AG04450 (cell line): ENCODE measurements at regions not wholly inside any gene's neighbourhood (a gene's known extent, or its start where the extent isn't known, plus 50 kb on each side); places are given as distances from the start of the nearest gene placed in this dataset.
A peak's percentile ranks its signal among the peaks of the same experiment; 100 is the strongest.

Experiments
- CTCF ChIA-PET: fragments of 300-600, 350-600 bp; formaldehyde crosslinking; extraction: SDS; loops from one replicate; lab custom pipeline; 2022; ENCODE audit warnings: antibody characterized with exemption, inconsistent platforms; lab: Charles Lee
- POLR2A ChIA-PET: fragments of 350-600 bp; formaldehyde crosslinking; extraction: SDS; loops from one replicate; lab custom pipeline; 2021; ENCODE audit warnings: antibody characterized with exemption, inconsistent platforms; lab: Yijun Ruan, JAX
- DNase-seq: peaks from one replicate; pipeline ENCODE4 v3.0.0-alpha.2; 2011; ENCODE audit warnings: low read depth, low spot score
- H3K27ac ChIP-seq: one replicate; pipeline ENCODE4 v1.5.1; 2012; ENCODE audit warnings: low read depth, low read length, control low read depth
- H3K27me3 ChIP-seq: one replicate; pipeline ENCODE4 v1.6.0; 2012; ENCODE audit warnings: low read length; ENCODE audit not compliant: control insufficient read depth, insufficient read depth
- H3K4me3 ChIP-seq: 2 replicates; pipeline ENCODE4 v1.5.1; 2011; ENCODE audit warnings: mild to moderate bottlenecking, low read depth, low read length, control low read depth
- H3K9me3 ChIP-seq: 2 replicates; pipeline ENCODE4 v1.5.1; 2012; ENCODE audit warnings: low read length; ENCODE audit not compliant: control insufficient read depth, insufficient read depth
- TF ChIP-seq, protein P1 (sequence below): IDR thresholded peaks from 2 replicates; pipeline ENCODE4 v1.5.1; 2011; ENCODE audit warnings: low read depth, low read length, control low read depth, inconsistent platforms

DNA sequence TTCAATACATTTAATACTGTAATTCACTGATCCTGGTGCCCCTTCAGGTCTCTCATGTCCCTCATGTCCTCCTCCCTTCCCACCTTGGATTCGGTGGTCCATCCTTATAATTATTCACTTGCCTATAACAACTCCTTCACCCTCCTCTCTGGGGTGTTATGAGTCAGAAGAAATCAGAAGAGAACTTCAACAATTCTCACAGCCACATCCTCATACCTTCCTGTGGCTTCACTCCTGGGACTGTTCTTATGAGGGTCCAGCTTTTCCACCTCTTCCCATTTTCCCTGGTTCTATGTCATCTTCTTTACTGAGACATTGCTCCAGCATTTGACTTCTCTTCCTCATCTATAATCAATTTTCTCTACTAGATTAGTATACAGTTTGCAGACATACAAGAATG is 406.1 kb downstream of the NR2F1-AS1 start:
- TF ChIP-seq, protein P1, sequence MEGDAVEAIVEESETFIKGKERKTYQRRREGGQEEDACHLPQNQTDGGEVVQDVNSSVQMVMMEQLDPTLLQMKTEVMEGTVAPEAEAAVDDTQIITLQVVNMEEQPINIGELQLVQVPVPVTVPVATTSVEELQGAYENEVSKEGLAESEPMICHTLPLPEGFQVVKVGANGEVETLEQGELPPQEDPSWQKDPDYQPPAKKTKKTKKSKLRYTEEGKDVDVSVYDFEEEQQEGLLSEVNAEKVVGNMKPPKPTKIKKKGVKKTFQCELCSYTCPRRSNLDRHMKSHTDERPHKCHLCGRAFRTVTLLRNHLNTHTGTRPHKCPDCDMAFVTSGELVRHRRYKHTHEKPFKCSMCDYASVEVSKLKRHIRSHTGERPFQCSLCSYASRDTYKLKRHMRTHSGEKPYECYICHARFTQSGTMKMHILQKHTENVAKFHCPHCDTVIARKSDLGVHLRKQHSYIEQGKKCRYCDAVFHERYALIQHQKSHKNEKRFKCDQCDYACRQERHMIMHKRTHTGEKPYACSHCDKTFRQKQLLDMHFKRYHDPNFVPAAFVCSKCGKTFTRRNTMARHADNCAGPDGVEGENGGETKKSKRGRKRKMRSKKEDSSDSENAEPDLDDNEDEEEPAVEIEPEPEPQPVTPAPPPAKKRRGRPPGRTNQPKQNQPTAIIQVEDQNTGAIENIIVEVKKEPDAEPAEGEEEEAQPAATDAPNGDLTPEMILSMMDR, result no peak
- no peak overlapping the region for H3K4me3 ChIP-seq
- ChIA-PET CTCF (interaction anchor here (1.0 kb wide), 1 partner anchor 657 kb away, joined by 3 read pairs; no protein-coding TSS in a partner anchor), POLR2A (no interaction called here)
- no peak for DNase-seq
- peaks cover 8% of the 10 kb centered on the region for H3K9me3 ChIP-seq
- H3K27me3 ChIP-seq, result no peaks in the 10 kb centered on the region
- no peak overlapping the region for H3K27ac ChIP-seq

DNA sequence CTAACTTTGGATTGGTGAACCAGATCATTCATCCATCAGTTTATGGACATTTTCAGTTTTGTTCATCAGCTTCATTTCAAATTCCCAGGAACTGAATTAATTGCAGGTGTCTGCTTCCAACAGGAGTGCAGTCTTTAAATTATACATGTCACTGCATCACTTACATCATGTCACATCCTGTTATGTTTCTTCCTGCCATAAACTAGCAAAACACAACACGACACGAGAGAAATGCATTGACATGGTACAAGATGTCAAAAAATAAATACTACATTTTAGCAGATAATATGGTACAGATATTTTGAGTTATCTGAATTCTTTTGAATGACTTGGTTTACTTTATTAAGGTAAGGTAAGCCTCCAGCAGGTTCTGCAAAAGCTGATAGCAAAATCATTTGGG is 415.5 kb downstream of the NR2F1-AS1 start:
- ChIA-PET POLR2A (no interaction called here), CTCF (no interaction called here)
- Histone ChIP-seq H3K4me3 (no peak overlapping the region), H3K27me3 (no peaks in the 10 kb centered on the region), H3K27ac (no peak overlapping the region), H3K9me3 (no peaks in the 10 kb centered on the region)
- DNase-seq, result no peak
- TF ChIP-seq, protein P1, result no peak

DNA sequence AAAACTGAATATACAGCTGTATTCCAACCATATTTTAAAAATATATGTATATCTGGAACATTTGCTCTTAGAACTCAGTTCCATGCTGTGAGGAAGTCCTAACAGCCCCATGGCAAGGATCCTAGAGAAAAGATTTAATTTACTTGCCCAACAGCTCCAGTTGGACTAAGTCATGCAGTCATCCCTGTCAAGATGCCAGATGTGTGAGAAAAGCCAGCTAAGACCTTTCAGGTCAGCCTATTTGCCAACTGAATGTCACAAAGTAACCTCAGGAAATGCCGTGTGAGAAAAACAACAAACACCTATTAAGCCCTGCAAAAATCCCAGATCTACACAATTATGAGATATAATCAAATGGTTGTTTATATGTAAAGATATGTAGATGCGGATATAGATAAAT is 416.3 kb downstream of the NR2F1-AS1 start:
- TF ChIP-seq, protein P1, result no peak
- no peak overlapping the region for H3K4me3 ChIP-seq
- H3K27me3 ChIP-seq, result no peaks in the 10 kb centered on the region
- no peaks in the 10 kb centered on the region for H3K9me3 ChIP-seq
- ChIA-PET CTCF (no interaction called here), POLR2A (interaction anchor here (0.6 kb wide), 1 partner anchor 407 kb away, joined by 3 read pairs; no protein-coding TSS in a partner anchor)
- no peak overlapping the region for H3K27ac ChIP-seq
- peak; percentile 16 for DNase-seq

DNA sequence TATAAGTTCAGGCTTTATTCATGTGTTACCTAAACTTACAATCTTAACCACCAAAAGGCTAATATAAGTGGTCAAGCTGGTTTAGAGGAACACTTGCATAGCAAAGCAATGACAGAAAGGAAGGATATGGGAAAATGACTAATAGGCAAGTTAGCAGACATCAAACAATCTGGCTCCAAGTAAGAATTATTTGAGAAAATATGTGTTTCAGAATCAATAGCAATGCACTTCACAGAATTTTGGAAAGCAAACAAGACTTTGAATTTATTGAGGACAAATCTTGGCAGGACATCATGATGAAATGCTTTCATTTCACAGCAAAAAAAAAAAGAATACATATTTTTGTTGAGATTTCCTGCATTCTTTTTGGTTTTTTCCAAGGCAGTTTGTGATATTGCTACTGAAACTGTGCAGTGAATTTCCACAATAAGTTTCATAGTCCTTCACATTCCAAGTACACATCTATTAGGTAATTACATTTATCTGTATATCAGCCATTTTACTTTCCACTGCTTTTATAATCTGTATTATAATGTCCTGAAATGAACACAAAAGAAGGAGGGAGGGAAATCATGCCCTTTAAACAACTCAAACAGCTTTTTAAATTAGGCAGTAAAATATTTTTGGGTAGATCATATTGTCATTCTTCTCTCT is 417.9 kb downstream of the NR2F1-AS1 start:
- Histone ChIP-seq H3K9me3 (no peaks in the 10 kb centered on the region), H3K4me3 (no peak overlapping the region), H3K27me3 (no peaks in the 10 kb centered on the region), H3K27ac (no peak overlapping the region)
- CTCF ChIA-PET, result no interaction called here
- POLR2A ChIA-PET, result no interaction called here
- TF ChIP-seq, protein P1, result no peak
- peak; percentile 38 for DNase-seq
